PC-3 (cell line): ENCODE measurements at regions not wholly inside any gene's neighbourhood (a gene's known extent, or its start where the extent isn't known, plus 50 kb on each side); places are given as distances from the start of the nearest gene placed in this dataset.

Experiments
- ATAC-seq: fragments of 200-7000 bp; cut with Tn5 transposase; 2 replicates; pipeline ENCODE4 v1.9.1; 2020; ENCODE audit warnings: mild to moderate bottlenecking, moderate library complexity
- BruUV-seq: library from RNA; stranded (reverse); fragments of 400-500 nt; replicated peaks from 2 replicates; lab custom pipeline; 2021; lab: Mats Ljungman, UMichigan
- CTCF ChIA-PET: fragments of 300-600 bp; sonication (Branson Sonifier 250); formaldehyde crosslinking; loops from one replicate; lab custom pipeline; 2022; ENCODE audit warnings: antibody characterized with exemption; lab: Charles Lee
- POLR2A ChIA-PET: fragments of 300-600 bp; sonication (Branson Sonifier 250); formaldehyde crosslinking; loops from one replicate; lab custom pipeline; 2022; ENCODE audit warnings: antibody characterized with exemption; ENCODE audit not compliant: unreplicated experiment; lab: Charles Lee
- DNase-seq: peaks from one replicate; pipeline ENCODE4 v3.0.0-alpha.2; 2015
- H2AFZ ChIP-seq: fragments of 300-600 bp; sonication (generic); 2 replicates; pipeline ENCODE4 v1.6.0; 2016; ENCODE audit warnings: antibody characterized with exemption, low read length
- H3F3A ChIP-seq: fragments of 300-600 bp; sonication (generic); one replicate; pipeline ENCODE4 v1.6.0; 2017; ENCODE audit warnings: antibody characterized with exemption, low read length, control low read depth, mild to moderate bottlenecking; ENCODE audit not compliant: unreplicated experiment
- H3K27ac ChIP-seq: fragments of 300-600 bp; sonication (generic); 2 replicates; pipeline ENCODE4 v1.5.1; 2016; ENCODE audit warnings: mild to moderate bottlenecking, low read length
- H3K27me3 ChIP-seq: fragments of 300-600 bp; sonication (generic); 2 replicates; pipeline ENCODE4 v1.6.1; 2016; ENCODE audit warnings: low read length, mixed read lengths
- H3K36me3 ChIP-seq: fragments of 300-600 bp; sonication (generic); 2 replicates; pipeline ENCODE4 v1.6.1; 2016; ENCODE audit warnings: low read depth, mixed run types, low read length, mixed read lengths
- H3K4me1 ChIP-seq: fragments of 300-600 bp; sonication (generic); 2 replicates; pipeline ENCODE4 v1.5.1; 2016; ENCODE audit warnings: low read length; ENCODE audit not compliant: insufficient read depth
- H3K4me2 ChIP-seq: fragments of 300-600 bp; sonication (generic); 2 replicates; pipeline ENCODE4 v1.6.0; 2016; ENCODE audit warnings: low read length
- H3K4me3 ChIP-seq: fragments of 300-600 bp; sonication (generic); 2 replicates; pipeline ENCODE4 v1.5.1; 2016; ENCODE audit warnings: mild to moderate bottlenecking, low read length, mixed read lengths
- H3K79me2 ChIP-seq: fragments of 300-600 bp; sonication (generic); 2 replicates; pipeline ENCODE4 v1.6.1; 2017; ENCODE audit warnings: low read length, mixed read lengths
- H3K9ac ChIP-seq: fragments of 300-600 bp; sonication (generic); 2 replicates; pipeline ENCODE4 v1.6.0; 2016; ENCODE audit warnings: mild to moderate bottlenecking, low read length
- H3K9me2 ChIP-seq: fragments of 300-600 bp; sonication (generic); replicated peaks from 2 replicates; pipeline ENCODE4 v1.6.1; 2016; ENCODE audit warnings: mixed run types, low read length, mixed read lengths
- H3K9me3 ChIP-seq: fragments of 300-600 bp; sonication (generic); 2 replicates; pipeline ENCODE4 v1.6.1; 2016; ENCODE audit warnings: low read length, mixed read lengths
- H4K20me1 ChIP-seq: fragments of 300-600 bp; sonication (generic); 2 replicates; pipeline ENCODE4 v1.6.1; 2016; ENCODE audit warnings: low read length, mixed read lengths
- CTCF ChIP-seq: fragments of 300-600 bp; sonication (generic); conservative IDR thresholded peaks from 2 replicates; pipeline ENCODE4 v1.5.1; 2017; ENCODE audit warnings: antibody characterized with exemption, low read depth, mild to moderate bottlenecking, low read length
- EZH2 ChIP-seq: fragments of 300-600 bp; sonication (generic); IDR thresholded peaks from one replicate; pipeline ENCODE4 v1.6.1; 2017; ENCODE audit warnings: antibody characterized with exemption, mild to moderate bottlenecking, low read length; ENCODE audit not compliant: unreplicated experiment
- EZH2phosphoT487 ChIP-seq: fragments of 300-600 bp; sonication (generic); IDR thresholded peaks from 2 replicates; pipeline ENCODE4 v1.6.1; 2018; ENCODE audit warnings: mild to moderate bottlenecking, antibody characterized with exemption, low read length, borderline replicate concordance
- intact Hi-C: fragments of 100-400 bp; cut with micrococcal nuclease; formaldehyde crosslinking; loops from 2 replicates; pipeline ENCODE4 v1.9.0; 2023

- intact Hi-C loops, result no loop called here
- no TSS peak for BruUV-seq
- Histone ChIP-seq H3K4me1 (peaks cover 3% of the 10 kb centered on the region), H3K9me3 (no peaks in the 10 kb centered on the region), H4K20me1 (no peaks in the 10 kb centered on the region), H3K27me3 (no peaks in the 10 kb centered on the region), H3K4me3 (no peak overlapping the region), H3K9me2 (no peaks in the 10 kb centered on the region), H3K36me3 (no peaks in the 10 kb centered on the region), H3F3A (no peaks in the 10 kb centered on the region), H3K4me2 (no peak overlapping the region), H3K79me2 (no peaks in the 10 kb centered on the region), H3K27ac (no peak overlapping the region), H3K9ac (no peak overlapping the region), H2AFZ (no peak overlapping the region)
- DNase-seq (no peak), ATAC-seq (no peak)
- ChIA-PET CTCF (no interaction called here), POLR2A (no interaction called here)
- TF ChIP-seq EZH2phosphoT487 (no peak), EZH2 (no peak), CTCF (no peak)
These were observed 238.6 kb upstream of the PREP start for GRCh38 chr6:105641504-105641903.

DNA sequence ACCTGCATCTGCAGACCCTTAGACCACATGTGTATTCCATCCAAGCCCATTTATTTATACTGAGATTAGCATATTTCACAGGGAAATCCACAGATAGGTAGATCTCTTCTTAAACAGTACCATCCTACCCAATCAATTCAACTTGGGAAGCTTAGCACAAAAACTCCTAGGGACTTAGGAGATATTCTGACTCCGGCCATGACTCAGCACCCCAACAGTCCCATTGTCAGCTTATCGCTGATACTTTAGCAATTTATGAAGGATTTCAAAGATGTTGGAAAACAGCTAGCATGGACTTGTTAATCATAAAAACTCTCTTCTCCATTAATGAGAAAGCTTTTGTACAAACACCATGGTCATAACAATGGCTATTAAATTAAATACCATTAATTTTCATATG is 236.2 kb upstream of the PREP start:
- H3K9ac ChIP-seq, result no peak overlapping the region
- H3K36me3 ChIP-seq, result no peaks in the 10 kb centered on the region
- DNase-seq (no peak), ATAC-seq (no peak)
- no peak overlapping the region for H3K27ac ChIP-seq
- ChIA-PET POLR2A (no interaction called here), CTCF (no interaction called here)
- no peak overlapping the region for H3K4me3 ChIP-seq
- H3F3A ChIP-seq, result no peaks in the 10 kb centered on the region
- no peaks in the 10 kb centered on the region for H3K27me3 ChIP-seq
- no peak overlapping the region for H3K4me2 ChIP-seq
- H3K79me2 ChIP-seq, result no peaks in the 10 kb centered on the region
- H3K4me1 ChIP-seq, result no peaks in the 10 kb centered on the region
- TF ChIP-seq EZH2phosphoT487 (no peak), EZH2 (no peak), CTCF (no peak)
- H3K9me2 ChIP-seq, result no peaks in the 10 kb centered on the region
- no peaks in the 10 kb centered on the region for H3K9me3 ChIP-seq
- intact Hi-C loops, result no loop called here
- no TSS peak for BruUV-seq
- no peaks in the 10 kb centered on the region for H4K20me1 ChIP-seq
- no peak overlapping the region for H2AFZ ChIP-seq

DNA sequence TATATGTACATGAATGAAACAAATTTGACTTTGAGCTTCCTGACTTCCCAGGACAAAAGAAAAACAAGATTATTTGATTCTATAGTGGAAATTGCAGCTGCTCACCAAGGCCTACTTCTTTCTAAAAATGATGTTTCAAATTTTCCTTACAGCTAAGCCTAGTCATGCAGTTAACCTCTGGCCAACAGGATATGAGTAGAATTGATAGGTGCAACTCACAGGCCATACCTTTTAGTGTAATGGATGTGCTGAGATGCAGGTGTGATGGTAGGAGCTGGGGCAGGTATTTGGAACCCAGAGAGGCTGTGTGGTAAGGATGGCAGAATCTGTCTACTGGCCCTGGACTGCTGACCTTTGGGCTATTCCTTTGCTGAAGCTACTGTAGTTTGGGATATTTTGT is 230.9 kb upstream of the PREP start:
- no peaks in the 10 kb centered on the region for H3K4me1 ChIP-seq
- no peaks in the 10 kb centered on the region for H3K27me3 ChIP-seq
- no peaks in the 10 kb centered on the region for H3F3A ChIP-seq
- ATAC-seq, result no peak
- no TSS peak for BruUV-seq
- H3K9ac ChIP-seq, result no peak overlapping the region
- H3K79me2 ChIP-seq, result no peaks in the 10 kb centered on the region
- ChIA-PET CTCF (no interaction called here), POLR2A (no interaction called here)
- no peak overlapping the region for H2AFZ ChIP-seq
- no peaks in the 10 kb centered on the region for H3K9me2 ChIP-seq
- H4K20me1 ChIP-seq, result no peaks in the 10 kb centered on the region
- no peaks in the 10 kb centered on the region for H3K36me3 ChIP-seq
- intact Hi-C loops, result no loop called here
- no peak overlapping the region for H3K4me2 ChIP-seq
- no peaks in the 10 kb centered on the region for H3K9me3 ChIP-seq
- no peak overlapping the region for H3K27ac ChIP-seq
- no peak for DNase-seq
- H3K4me3 ChIP-seq, result no peak overlapping the region
- TF ChIP-seq CTCF (no peak), EZH2 (no peak), EZH2phosphoT487 (no peak)
